ENCODE measurements at regions not wholly inside any gene's neighbourhood (a gene's known extent, or its start where the extent isn't known, plus 50 kb on each side); places are given as distances from the start of the nearest gene placed in this dataset.

GRCh38 chr3:66792086-66792485 lies 206.0 kb upstream of the KBTBD8 start:
- ATAC-seq (replicated peaks) = no peak
- Mint-ChIP-seq H3K4me1 (no peaks in the 10 kb centered on the region), H3K4me3 (no peak overlapping the region), H3K9me3 (peaks cover 3 to 4% of the 10 kb centered on the region in 2 donors), H3K27ac (no peak overlapping the region), H3K27me3 (peaks cover 6 to 13% of the 10 kb centered on the region in 2 donors), H3K36me3 (no peaks in the 10 kb centered on the region)
- DNase-seq = no peak

GRCh38 chr3:66795365-66795764 lies 202.7 kb upstream of the KBTBD8 start:
- DNase-seq (no peak), ATAC-seq (replicated peaks) (no peak)
- no peaks in the 10 kb centered on the region for H3K36me3 Mint-ChIP-seq
- H3K4me1 Mint-ChIP-seq = peaks cover 0 to 6% of the 10 kb centered on the region in 2 donors
- peaks cover 3 to 5% of the 10 kb centered on the region in 2 donors for H3K9me3 Mint-ChIP-seq
- no peak overlapping the region for H3K4me3 Mint-ChIP-seq
- H3K27me3 Mint-ChIP-seq = peaks cover 21 to 29% of the 10 kb centered on the region in 2 donors
- H3K27ac Mint-ChIP-seq = no peak overlapping the region

DNA sequence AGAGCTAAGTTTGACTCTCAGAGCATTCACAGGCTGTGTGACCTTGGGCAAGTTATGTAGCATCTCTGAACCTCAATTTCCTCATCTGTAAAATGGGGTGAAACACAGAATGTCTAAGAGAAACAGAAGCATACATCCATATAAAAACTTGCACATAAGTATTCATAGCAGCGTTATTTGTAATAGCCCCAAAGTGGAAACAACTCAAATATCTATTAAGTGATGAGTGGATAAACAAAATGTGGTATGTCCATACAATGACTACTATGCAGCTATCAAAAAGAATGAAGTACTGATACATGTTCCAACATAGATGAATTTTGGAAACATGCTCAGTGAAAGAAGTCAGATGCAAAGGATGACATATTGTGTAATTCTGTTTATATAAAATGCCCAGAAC lies 201.8 kb upstream of the KBTBD8 start:
- Mint-ChIP-seq H3K27ac (no peak overlapping the region), H3K27me3 (peaks cover 21 to 29% of the 10 kb centered on the region in 2 donors)

DNA sequence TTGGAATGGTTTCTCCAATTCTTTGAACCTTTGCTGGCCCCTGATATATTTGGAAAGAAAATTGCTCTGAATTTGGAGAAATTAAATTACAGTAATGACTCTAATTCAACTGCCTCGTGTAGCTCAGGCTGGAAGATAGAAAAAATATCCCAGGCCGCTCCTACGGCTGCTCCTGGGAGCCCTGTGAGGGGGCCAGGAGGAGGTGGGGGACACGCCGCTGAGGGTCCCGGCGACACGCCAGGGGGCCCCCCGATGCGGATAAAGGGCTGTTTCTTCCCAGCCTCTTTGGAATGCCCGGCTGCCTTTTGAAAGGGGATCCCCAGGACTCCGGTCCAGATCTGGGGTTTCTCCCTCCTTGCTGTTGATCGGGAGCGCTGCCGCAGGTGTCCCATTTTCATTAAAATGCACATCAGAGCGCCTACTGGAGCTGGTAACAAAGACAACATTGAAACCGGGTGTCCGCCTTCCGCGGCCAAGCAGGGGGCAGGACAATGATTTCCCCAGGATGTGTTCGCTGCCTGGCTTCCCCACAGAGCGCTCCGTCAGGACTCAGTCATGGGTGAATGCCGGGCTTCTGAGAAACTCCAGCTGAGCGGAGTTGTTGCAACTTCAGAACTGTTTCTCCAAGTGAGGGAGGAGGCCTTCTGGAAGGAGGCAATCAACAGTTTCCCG lies 200.1 kb upstream of the KBTBD8 start:
- Mint-ChIP-seq H3K36me3 (no peaks in the 10 kb centered on the region), H3K27me3 (peaks cover 21 to 29% of the 10 kb centered on the region in 2 donors), H3K9me3 (peaks cover 3 to 5% of the 10 kb centered on the region in 2 donors), H3K4me1 (peaks cover 0 to 6% of the 10 kb centered on the region in 2 donors), H3K27ac (no peak overlapping the region), H3K4me3 (no peak overlapping the region)
- ATAC-seq (replicated peaks) (no peak), DNase-seq (no peak)

More for the DNA sequence above, 201.8 kb upstream of the KBTBD8 start:
- no peak overlapping the region for H3K4me3 Mint-ChIP-seq
- H3K4me1 Mint-ChIP-seq = peaks cover 0 to 6% of the 10 kb centered on the region in 2 donors
- no peak for ATAC-seq (replicated peaks)
- no peaks in the 10 kb centered on the region for H3K36me3 Mint-ChIP-seq
- no peak for DNase-seq
- peaks cover 3 to 5% of the 10 kb centered on the region in 2 donors for H3K9me3 Mint-ChIP-seq

DNA sequence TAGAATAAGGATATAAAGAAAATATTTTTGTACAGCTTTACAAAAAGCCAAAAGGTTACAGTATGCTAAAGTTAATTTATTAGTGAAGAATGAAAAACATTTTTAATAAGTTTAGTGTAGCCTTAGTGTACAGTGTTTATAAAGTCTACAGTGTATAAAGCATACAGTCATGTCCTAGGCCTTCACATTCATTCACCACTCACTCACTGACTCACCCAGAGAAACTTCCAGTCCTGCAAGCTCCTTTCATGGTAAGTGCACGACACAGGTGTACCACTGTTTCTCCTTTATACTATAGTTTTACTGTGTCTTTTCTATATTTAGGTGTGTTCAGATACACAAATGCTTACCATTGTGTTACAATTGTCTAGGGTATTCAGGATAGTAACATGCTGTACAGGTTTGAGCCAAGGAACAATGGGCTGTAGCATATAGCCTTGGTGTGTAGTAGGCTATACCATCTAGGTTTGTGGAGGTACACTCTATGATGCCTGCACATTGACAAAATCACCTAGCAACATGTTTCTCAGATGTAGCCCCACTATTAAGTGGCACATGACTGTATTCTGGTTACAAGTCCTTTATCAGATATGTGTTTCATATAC lies 197.1 kb upstream of the KBTBD8 start:
- Mint-ChIP-seq H3K4me1 (peaks cover 0 to 6% of the 10 kb centered on the region in 2 donors), H3K4me3 (no peak overlapping the region), H3K9me3 (peaks cover 3 to 5% of the 10 kb centered on the region in 2 donors), H3K27ac (no peak overlapping the region), H3K36me3 (no peaks in the 10 kb centered on the region), H3K27me3 (peaks cover 20 to 34% of the 10 kb centered on the region in 2 donors)
- DNase-seq = no peak
- ATAC-seq (replicated peaks) = no peak

GRCh38 chr3:66803206-66803605 lies 194.9 kb upstream of the KBTBD8 start:
- Mint-ChIP-seq H3K36me3 (no peaks in the 10 kb centered on the region), H3K27ac (no peak overlapping the region), H3K27me3 (peaks cover 13 to 23% of the 10 kb centered on the region in 2 donors), H3K4me3 (no peak overlapping the region), H3K4me1 (peaks cover 0 to 3% of the 10 kb centered on the region in 2 donors), H3K9me3 (peaks cover 0 to 2% of the 10 kb centered on the region in 2 donors)
- DNase-seq (no peak), ATAC-seq (replicated peaks) (no peak)

- H3K4me3 Mint-ChIP-seq = no peak overlapping the region
- H3K27ac Mint-ChIP-seq = no peak overlapping the region
- H3K9me3 Mint-ChIP-seq = peaks cover 0 to 2% of the 10 kb centered on the region in 2 donors
- H3K4me1 Mint-ChIP-seq = peaks cover 0 to 2% of the 10 kb centered on the region in 2 donors
- H3K27me3 Mint-ChIP-seq = peaks cover 7 to 16% of the 10 kb centered on the region in 2 donors
- no peaks in the 10 kb centered on the region for H3K36me3 Mint-ChIP-seq
- no peak for DNase-seq
- no peak for ATAC-seq (replicated peaks)
These were observed 194.1 kb upstream of the KBTBD8 start for GRCh38 chr3:66803721-66804695.

GRCh38 chr3:66808891-66809594 lies 189.1 kb upstream of the KBTBD8 start:
- DNase-seq = no peak
- H3K9me3 Mint-ChIP-seq = no peaks in the 10 kb centered on the region
- no peaks in the 10 kb centered on the region for H3K27me3 Mint-ChIP-seq
- no peak for ATAC-seq (replicated peaks)
- H3K4me3 Mint-ChIP-seq = no peak overlapping the region
- no peaks in the 10 kb centered on the region for H3K36me3 Mint-ChIP-seq
- peaks cover 0 to 2% of the 10 kb centered on the region in 2 donors for H3K4me1 Mint-ChIP-seq
- H3K27ac Mint-ChIP-seq = no peak overlapping the region

DNA sequence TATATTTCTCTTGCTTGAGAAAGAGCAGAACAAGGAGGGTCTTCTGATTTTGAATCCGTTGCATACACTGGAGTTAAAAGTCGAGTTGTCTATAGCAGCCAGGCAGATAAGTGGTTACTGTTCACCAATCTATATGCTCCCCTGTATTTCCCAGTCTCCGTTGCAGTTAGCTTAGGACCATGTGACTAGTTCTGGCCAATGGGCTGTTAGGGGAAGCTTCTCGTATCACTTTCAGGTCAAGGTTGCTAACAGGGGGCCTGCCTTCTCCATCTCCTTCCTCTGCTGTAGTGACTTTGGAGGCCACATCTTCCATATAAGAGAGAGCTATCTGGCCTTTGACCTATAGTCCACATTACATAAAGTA lies 188.5 kb upstream of the KBTBD8 start:
- Mint-ChIP-seq H3K9me3 (no peaks in the 10 kb centered on the region), H3K27me3 (no peaks in the 10 kb centered on the region), H3K27ac (no peak overlapping the region), H3K4me1 (peaks cover 0 to 2% of the 10 kb centered on the region in 2 donors), H3K4me3 (no peak overlapping the region), H3K36me3 (no peaks in the 10 kb centered on the region)
- ATAC-seq (replicated peaks) (no peak), DNase-seq (no peak)

GRCh38 chr3:66812136-66812535 lies 186.0 kb upstream of the KBTBD8 start:
- no peak overlapping the region for H3K4me3 Mint-ChIP-seq
- no peaks in the 10 kb centered on the region for H3K9me3 Mint-ChIP-seq
- peaks cover 0 to 7% of the 10 kb centered on the region in 2 donors for H3K27me3 Mint-ChIP-seq
- H3K27ac Mint-ChIP-seq = no peak overlapping the region
- H3K4me1 Mint-ChIP-seq = peaks cover 0 to 2% of the 10 kb centered on the region in 2 donors
- no peaks in the 10 kb centered on the region for H3K36me3 Mint-ChIP-seq
- ATAC-seq (replicated peaks) = no peak
- DNase-seq = no peak

DNA sequence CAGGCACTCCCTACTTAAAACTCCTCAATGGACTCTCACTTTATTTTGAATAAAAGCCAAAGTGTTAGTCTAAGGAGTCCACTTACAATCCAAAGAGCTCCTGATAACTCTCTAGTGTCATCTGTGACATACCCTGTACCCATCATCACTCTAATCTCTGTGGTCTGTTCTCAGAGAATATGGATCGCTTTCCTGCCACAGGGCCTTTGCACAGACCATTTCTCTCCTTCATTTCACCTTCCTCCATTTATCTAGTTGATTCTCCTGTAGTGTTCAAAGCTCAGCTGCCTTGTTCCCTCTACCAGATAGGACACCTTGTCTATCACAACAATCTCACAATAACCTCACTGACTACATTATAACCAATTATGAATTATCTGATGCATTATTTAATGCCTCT lies 185.4 kb upstream of the KBTBD8 start:
- H3K36me3 Mint-ChIP-seq = no peaks in the 10 kb centered on the region
- H3K27ac Mint-ChIP-seq = no peak overlapping the region
- ATAC-seq (replicated peaks) = no peak
- no peak overlapping the region for H3K4me3 Mint-ChIP-seq
- DNase-seq = no peak
- peaks cover 0 to 2% of the 10 kb centered on the region in 2 donors for H3K4me1 Mint-ChIP-seq
- no peaks in the 10 kb centered on the region for H3K9me3 Mint-ChIP-seq
- peaks cover 0 to 10% of the 10 kb centered on the region in 2 donors for H3K27me3 Mint-ChIP-seq

- H3K4me1 Mint-ChIP-seq = no peaks in the 10 kb centered on the region
- DNase-seq (no peak), ATAC-seq (replicated peaks) (peak; percentile 87 to 88)
- no peak overlapping the region for H3K4me3 Mint-ChIP-seq
- H3K27ac Mint-ChIP-seq = no peak overlapping the region
- peaks cover 5 to 10% of the 10 kb centered on the region in 2 donors for H3K27me3 Mint-ChIP-seq
- H3K36me3 Mint-ChIP-seq = no peaks in the 10 kb centered on the region
- no peaks in the 10 kb centered on the region for H3K9me3 Mint-ChIP-seq
These were observed 181.9 kb upstream of the KBTBD8 start for GRCh38 chr3:66816090-66816761.

GRCh38 chr3:66817951-66818557 lies 180.1 kb upstream of the KBTBD8 start:
- DNase-seq (no peak), ATAC-seq (replicated peaks) (no peak)
- no peak overlapping the region for H3K4me3 Mint-ChIP-seq
- no peak overlapping the region for H3K27ac Mint-ChIP-seq
- peaks cover 0 to 2% of the 10 kb centered on the region in 2 donors for H3K4me1 Mint-ChIP-seq
- H3K36me3 Mint-ChIP-seq = no peaks in the 10 kb centered on the region
- peaks cover 10 to 12% of the 10 kb centered on the region in 2 donors for H3K27me3 Mint-ChIP-seq
- no peaks in the 10 kb centered on the region for H3K9me3 Mint-ChIP-seq
